ENCODE measurements at regions not wholly inside any gene's neighbourhood (a gene's known extent, or its start where the extent isn't known, plus 50 kb on each side); places are given as distances from the start of the nearest gene placed in this dataset.

DNA sequence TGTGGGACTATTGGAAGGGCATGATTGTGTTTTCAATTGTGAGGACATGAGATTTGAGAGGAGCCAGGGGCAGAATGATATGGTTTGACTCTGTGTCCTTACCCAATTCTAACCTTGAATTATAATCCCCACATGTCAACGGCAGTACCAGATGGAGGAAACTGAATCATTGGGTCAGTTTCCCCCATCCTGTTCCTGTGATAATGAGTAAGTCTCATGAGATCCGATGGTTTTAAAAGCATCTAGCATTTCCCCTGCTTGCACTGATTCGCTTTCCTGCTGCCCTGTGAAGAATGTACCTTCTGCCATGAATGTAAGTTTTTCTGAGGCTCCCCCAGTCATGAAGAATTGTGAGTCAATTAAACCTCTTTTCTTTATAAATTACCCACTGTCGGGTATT is 1367.1 kb downstream of the XPNPEP1 start:
- H3K27ac ChIP-seq (ENCODE audit: low read length): no peak overlapping the region
- no peaks in the 10 kb centered on the region for H3K36me3 ChIP-seq (ENCODE audit: insufficient read depth, low read length)
- H3K27me3 ChIP-seq (ENCODE audit: insufficient read depth, low read depth, low read length): no peaks in the 10 kb centered on the region
- H3K9me2 ChIP-seq (ENCODE audit: insufficient read depth, low read length): no peaks in the 10 kb centered on the region
- no peaks in the 10 kb centered on the region for H3K9me3 ChIP-seq (ENCODE audit: low read length)
- no peak overlapping the region for H3K9ac ChIP-seq (ENCODE audit: low read length)
- no peak overlapping the region for H3K4me3 ChIP-seq (ENCODE audit: low read length)
- H2AFZ ChIP-seq (ENCODE audit: low read depth, low read length): no peak overlapping the region
- no peaks in the 10 kb centered on the region for H3F3A ChIP-seq (ENCODE audit: insufficient read depth, low read length, poor library complexity, severe bottlenecking)
- H3K4me2 ChIP-seq (ENCODE audit: low read length): no peak overlapping the region
- TF ChIP-seq EZH2 (IDR thresholded peaks at IDR 0.05; ENCODE audit: borderline replicate concordance, insufficient read depth, low read length, poor library complexity, severe bottlenecking) (no peak), TAF1 (IDR thresholded peaks at IDR 0.05; ENCODE audit: low read depth) (no peak), POLR2AphosphoS5 (IDR thresholded peaks at IDR 0.05) (no peak), MXI1 (conservative IDR thresholded peaks at IDR 0.05; ENCODE audit: poor library complexity, severe bottlenecking) (no peak), EP300 (conservative IDR thresholded peaks at IDR 0.05; ENCODE audit: poor library complexity, severe bottlenecking) (no peak)
- TF ChIP-seq, protein P1, sequence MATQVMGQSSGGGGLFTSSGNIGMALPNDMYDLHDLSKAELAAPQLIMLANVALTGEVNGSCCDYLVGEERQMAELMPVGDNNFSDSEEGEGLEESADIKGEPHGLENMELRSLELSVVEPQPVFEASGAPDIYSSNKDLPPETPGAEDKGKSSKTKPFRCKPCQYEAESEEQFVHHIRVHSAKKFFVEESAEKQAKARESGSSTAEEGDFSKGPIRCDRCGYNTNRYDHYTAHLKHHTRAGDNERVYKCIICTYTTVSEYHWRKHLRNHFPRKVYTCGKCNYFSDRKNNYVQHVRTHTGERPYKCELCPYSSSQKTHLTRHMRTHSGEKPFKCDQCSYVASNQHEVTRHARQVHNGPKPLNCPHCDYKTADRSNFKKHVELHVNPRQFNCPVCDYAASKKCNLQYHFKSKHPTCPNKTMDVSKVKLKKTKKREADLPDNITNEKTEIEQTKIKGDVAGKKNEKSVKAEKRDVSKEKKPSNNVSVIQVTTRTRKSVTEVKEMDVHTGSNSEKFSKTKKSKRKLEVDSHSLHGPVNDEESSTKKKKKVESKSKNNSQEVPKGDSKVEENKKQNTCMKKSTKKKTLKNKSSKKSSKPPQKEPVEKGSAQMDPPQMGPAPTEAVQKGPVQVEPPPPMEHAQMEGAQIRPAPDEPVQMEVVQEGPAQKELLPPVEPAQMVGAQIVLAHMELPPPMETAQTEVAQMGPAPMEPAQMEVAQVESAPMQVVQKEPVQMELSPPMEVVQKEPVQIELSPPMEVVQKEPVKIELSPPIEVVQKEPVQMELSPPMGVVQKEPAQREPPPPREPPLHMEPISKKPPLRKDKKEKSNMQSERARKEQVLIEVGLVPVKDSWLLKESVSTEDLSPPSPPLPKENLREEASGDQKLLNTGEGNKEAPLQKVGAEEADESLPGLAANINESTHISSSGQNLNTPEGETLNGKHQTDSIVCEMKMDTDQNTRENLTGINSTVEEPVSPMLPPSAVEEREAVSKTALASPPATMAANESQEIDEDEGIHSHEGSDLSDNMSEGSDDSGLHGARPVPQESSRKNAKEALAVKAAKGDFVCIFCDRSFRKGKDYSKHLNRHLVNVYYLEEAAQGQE (IDR thresholded peaks at IDR 0.05; ENCODE audit: borderline replicate concordance): no peak
- TF ChIP-seq, protein P2, sequence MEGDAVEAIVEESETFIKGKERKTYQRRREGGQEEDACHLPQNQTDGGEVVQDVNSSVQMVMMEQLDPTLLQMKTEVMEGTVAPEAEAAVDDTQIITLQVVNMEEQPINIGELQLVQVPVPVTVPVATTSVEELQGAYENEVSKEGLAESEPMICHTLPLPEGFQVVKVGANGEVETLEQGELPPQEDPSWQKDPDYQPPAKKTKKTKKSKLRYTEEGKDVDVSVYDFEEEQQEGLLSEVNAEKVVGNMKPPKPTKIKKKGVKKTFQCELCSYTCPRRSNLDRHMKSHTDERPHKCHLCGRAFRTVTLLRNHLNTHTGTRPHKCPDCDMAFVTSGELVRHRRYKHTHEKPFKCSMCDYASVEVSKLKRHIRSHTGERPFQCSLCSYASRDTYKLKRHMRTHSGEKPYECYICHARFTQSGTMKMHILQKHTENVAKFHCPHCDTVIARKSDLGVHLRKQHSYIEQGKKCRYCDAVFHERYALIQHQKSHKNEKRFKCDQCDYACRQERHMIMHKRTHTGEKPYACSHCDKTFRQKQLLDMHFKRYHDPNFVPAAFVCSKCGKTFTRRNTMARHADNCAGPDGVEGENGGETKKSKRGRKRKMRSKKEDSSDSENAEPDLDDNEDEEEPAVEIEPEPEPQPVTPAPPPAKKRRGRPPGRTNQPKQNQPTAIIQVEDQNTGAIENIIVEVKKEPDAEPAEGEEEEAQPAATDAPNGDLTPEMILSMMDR (IDR thresholded peaks at IDR 0.05; ENCODE audit: poor library complexity, severe bottlenecking): no peak
- no peaks in the 10 kb centered on the region for H3K79me2 ChIP-seq (replicated peaks; ENCODE audit: insufficient read depth, low read length)
- no peaks in the 10 kb centered on the region for H4K20me1 ChIP-seq (ENCODE audit: insufficient read depth)

DNA sequence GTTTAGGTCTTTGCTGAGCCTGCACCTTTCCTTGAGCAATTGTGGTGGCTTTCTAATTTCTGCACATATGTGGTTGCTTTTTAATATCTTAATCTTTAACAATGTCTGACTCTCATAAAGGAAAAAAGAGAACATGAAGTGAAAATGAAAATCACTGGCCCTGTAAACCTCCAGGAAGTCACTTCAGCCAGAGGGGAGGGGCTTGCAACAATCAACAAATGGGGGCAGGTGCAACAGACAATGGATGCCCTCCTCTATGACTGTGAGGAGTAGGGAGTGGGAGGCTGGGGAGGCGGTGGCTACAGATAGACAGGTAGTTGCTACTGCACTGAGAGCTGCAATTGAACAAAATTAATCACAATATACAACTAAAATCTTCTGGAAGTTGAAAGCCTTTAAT is 1377.4 kb downstream of the XPNPEP1 start:
- Histone ChIP-seq H3K9ac (ENCODE audit: low read length) (no peak overlapping the region), H3K4me3 (ENCODE audit: low read length) (no peak overlapping the region), H2AFZ (ENCODE audit: low read depth, low read length) (no peak overlapping the region), H3K9me2 (ENCODE audit: insufficient read depth, low read length) (no peaks in the 10 kb centered on the region), H3K36me3 (ENCODE audit: insufficient read depth, low read length) (no peaks in the 10 kb centered on the region), H4K20me1 (ENCODE audit: insufficient read depth) (no peaks in the 10 kb centered on the region), H3F3A (ENCODE audit: insufficient read depth, low read length, poor library complexity, severe bottlenecking) (no peaks in the 10 kb centered on the region), H3K4me2 (ENCODE audit: low read length) (no peak overlapping the region), H3K27me3 (ENCODE audit: insufficient read depth, low read depth, low read length) (no peaks in the 10 kb centered on the region), H3K9me3 (ENCODE audit: low read length) (no peaks in the 10 kb centered on the region), H3K27ac (ENCODE audit: low read length) (no peak overlapping the region), H3K79me2 (replicated peaks; ENCODE audit: insufficient read depth, low read length) (no peaks in the 10 kb centered on the region)
- TF ChIP-seq MXI1 (conservative IDR thresholded peaks at IDR 0.05; ENCODE audit: poor library complexity, severe bottlenecking): no peak
- TF ChIP-seq, protein P2 (IDR thresholded peaks at IDR 0.05; ENCODE audit: poor library complexity, severe bottlenecking): no peak
- TF ChIP-seq RAD21 (conservative IDR thresholded peaks at IDR 0.05): no peak
- TF ChIP-seq, protein P1 (IDR thresholded peaks at IDR 0.05; ENCODE audit: borderline replicate concordance): no peak
- TF ChIP-seq EP300 (conservative IDR thresholded peaks at IDR 0.05; ENCODE audit: poor library complexity, severe bottlenecking): no peak
- TF ChIP-seq POLR2AphosphoS5 (IDR thresholded peaks at IDR 0.05): no peak
- no peak for TF ChIP-seq EZH2 (IDR thresholded peaks at IDR 0.05; ENCODE audit: borderline replicate concordance, insufficient read depth, low read length, poor library complexity, severe bottlenecking)
- no peak for TF ChIP-seq TAF1 (IDR thresholded peaks at IDR 0.05; ENCODE audit: low read depth)
- no peak for TF ChIP-seq SMC3 (conservative IDR thresholded peaks at IDR 0.05; ENCODE audit: poor library complexity)
